ENCODE measurements at regions not wholly inside any gene's neighbourhood (a gene's known extent, or its start where the extent isn't known, plus 50 kb on each side); places are given as distances from the start of the nearest gene placed in this dataset.

DNA sequence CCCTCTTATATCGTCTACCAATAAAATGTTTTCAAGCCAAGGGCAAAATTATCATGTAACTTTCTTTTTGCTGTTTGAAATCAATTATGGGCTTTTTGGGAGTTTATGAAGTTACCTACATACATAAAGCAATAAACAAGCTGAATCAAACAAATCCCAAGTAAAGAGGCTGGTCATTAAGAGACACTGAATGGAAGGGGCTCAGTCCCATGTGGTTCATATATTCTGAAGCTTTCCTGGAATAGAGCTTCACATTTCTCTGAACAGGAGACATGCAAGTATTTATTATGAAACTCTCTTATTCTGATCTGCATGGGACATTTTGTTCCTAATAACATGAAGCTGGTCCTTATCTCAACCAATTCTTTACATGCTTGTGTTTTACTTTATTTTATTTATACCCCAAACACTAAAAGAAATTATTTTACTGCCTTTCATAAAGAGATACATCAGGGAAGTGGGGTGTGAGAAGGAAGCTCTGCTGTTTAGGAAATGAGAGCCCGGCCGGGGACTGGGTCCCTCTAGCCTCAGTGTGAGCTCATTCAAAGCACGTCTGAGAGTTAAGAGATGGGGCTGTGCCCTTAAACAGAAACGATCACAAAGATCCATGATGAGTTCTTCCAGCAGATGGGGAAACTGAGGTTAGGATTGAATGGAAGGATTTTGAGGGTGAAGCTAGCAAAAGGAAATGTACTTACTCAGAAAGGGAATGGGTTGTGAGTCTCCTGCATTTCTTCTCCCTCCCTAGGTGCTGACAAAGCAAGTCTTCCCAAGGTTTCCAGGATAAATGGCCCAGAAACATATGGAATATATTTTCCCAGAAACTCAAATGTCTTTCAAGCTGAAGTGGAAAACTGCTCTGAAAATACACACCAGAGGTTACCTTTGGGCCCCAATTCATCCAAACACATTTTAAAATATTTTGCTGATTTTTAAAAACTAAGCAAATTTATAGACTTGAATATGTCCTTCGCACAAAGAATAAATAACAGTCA is 93.1 kb upstream of the LNX1 start:
- Histone ChIP-seq H3K4me1 (peaks cover 0 to 2% of the 10 kb centered on the region in 2 donors), H3K27me3 (no peaks in the 10 kb centered on the region), H3K36me3 (no peaks in the 10 kb centered on the region), H3K4me3 (replicated peaks in 1 of 3) (no peak overlapping the region), H3K27ac (no peak overlapping the region), H3K9me3 (no peaks in the 10 kb centered on the region)
- no peak for DNase-seq
- TF ChIP-seq, protein P1, sequence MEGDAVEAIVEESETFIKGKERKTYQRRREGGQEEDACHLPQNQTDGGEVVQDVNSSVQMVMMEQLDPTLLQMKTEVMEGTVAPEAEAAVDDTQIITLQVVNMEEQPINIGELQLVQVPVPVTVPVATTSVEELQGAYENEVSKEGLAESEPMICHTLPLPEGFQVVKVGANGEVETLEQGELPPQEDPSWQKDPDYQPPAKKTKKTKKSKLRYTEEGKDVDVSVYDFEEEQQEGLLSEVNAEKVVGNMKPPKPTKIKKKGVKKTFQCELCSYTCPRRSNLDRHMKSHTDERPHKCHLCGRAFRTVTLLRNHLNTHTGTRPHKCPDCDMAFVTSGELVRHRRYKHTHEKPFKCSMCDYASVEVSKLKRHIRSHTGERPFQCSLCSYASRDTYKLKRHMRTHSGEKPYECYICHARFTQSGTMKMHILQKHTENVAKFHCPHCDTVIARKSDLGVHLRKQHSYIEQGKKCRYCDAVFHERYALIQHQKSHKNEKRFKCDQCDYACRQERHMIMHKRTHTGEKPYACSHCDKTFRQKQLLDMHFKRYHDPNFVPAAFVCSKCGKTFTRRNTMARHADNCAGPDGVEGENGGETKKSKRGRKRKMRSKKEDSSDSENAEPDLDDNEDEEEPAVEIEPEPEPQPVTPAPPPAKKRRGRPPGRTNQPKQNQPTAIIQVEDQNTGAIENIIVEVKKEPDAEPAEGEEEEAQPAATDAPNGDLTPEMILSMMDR (IDR thresholded peaks at IDR 0.05) = no peak
- TF ChIP-seq POLR2A (IDR thresholded peaks at IDR 0.05) = no peak
- intact Hi-C loops (cut with DNase I) = no loop called here
- 79 to 81% methylated on average over 6 of the region's 6 CpGs for WGBS, 2 donors

DNA sequence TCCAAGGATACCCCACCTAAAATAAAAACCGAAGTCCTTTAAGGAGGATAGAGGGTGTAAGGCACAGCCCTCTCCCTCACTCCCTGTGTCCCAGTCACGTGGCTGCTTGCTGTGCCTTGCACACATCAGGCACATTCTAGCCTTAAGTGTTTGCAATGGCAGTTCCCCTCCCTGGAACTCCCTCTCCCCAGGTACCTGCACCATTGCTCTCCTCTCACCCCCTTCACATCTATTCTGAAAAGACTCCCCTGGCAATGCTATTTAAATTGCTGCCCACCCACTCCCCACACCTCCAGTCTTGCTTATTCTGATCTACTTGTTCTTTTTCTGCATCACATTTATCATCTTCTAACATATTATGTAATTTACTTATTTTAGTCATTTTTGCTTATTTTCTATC is 91.6 kb upstream of the LNX1 start:
- intact Hi-C loops (cut with DNase I) = no loop called here
- WGBS, 2 donors = 86 to 87% methylated on average over 2 of the region's 2 CpGs
- no peaks in the 10 kb centered on the region for H3K9me3 ChIP-seq
- H3K4me3 ChIP-seq (replicated peaks in 1 of 3) = no peak overlapping the region
- H3K27me3 ChIP-seq = no peaks in the 10 kb centered on the region
- no peak for DNase-seq
- peaks cover 0 to 3% of the 10 kb centered on the region in 2 donors for H3K4me1 ChIP-seq
- TF ChIP-seq POLR2A (IDR thresholded peaks at IDR 0.05) = no peak
- TF ChIP-seq, protein P1 (IDR thresholded peaks at IDR 0.05) = no peak
- H3K27ac ChIP-seq = no peak overlapping the region
- H3K36me3 ChIP-seq = no peaks in the 10 kb centered on the region

DNA sequence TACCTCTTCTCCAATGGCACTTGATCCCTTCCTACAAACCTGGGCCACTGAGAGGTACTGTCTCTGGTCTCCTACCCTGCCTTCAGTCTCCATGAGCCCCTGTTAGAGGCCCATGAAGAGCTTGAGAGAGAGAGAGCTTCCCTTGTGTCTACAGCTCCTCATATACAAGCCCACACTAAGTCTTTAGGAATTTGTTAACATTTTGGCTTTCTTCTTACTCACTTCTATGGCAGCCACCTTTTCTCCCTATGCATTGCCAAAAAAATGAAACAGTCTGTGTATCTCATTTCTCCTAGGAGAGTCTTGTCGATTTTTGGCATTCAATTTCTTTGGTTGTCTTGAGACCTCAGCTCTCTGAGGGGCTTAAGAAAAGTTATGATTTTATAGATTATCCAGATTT is 90.9 kb upstream of the LNX1 start:
- Histone ChIP-seq H3K9me3 (no peaks in the 10 kb centered on the region), H3K4me3 (replicated peaks in 1 of 3) (no peak overlapping the region), H3K27me3 (no peaks in the 10 kb centered on the region), H3K27ac (no peak overlapping the region), H3K36me3 (no peaks in the 10 kb centered on the region), H3K4me1 (peaks cover 0 to 3% of the 10 kb centered on the region in 2 donors)
- 64 to 83% methylated on average over 1 of the region's 1 CpG for WGBS, 2 donors
- no peak for DNase-seq
- no peak for TF ChIP-seq POLR2A (IDR thresholded peaks at IDR 0.05)
- TF ChIP-seq, protein P1 (IDR thresholded peaks at IDR 0.05) = no peak
- intact Hi-C loops (cut with DNase I) = no loop called here

DNA sequence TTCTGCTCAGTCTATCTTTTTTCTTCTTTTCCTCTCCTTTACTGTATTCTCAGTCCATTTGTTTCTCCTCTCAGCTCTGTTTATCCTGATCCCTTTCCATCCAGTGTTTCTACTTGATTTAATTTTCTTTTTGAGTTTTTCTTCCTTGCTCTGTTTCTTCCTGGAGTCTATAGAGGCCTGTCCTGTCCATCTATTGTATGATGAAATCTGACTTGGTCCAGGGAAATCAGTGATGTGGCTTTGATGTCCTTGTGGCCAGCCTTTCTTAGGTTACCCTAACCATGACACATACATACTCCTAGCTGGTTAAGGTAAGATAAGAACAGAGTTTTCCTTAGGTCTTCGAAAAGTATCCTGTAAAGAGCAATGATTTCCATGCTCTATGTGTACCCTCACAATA is 89.3 kb upstream of the LNX1 start:
- Histone ChIP-seq H3K27ac (no peak overlapping the region), H3K4me3 (replicated peaks in 1 of 3) (no peak overlapping the region), H3K4me1 (peaks cover 0 to 3% of the 10 kb centered on the region in 2 donors), H3K27me3 (no peaks in the 10 kb centered on the region), H3K36me3 (no peaks in the 10 kb centered on the region), H3K9me3 (no peaks in the 10 kb centered on the region)
- intact Hi-C loops (cut with DNase I) = no loop called here
- TF ChIP-seq POLR2A (IDR thresholded peaks at IDR 0.05) = no peak
- TF ChIP-seq, protein P1 (IDR thresholded peaks at IDR 0.05) = no peak
- DNase-seq = no peak
- WGBS, 2 donors = 97 to 100% methylated on average over 1 of the region's 1 CpG

DNA sequence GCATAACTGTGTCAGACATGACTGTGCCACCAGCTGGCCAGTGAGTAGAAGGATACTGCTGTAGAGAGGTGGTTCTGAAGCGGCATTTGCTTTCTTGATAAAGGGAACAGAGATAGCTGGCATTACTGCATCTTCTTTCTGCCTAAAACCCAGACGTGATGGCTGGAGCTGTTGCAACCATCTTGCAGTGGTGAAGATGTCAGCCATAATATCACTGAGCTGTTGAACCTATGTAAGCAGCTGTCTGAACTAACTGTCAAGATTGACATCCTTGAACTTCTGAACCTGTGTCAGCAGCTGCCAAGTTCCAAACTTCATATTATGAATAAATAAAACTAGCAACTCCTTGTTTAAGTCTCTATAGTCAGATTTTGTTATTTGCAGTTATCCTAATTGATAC is 88.9 kb upstream of the LNX1 start:
- Histone ChIP-seq H3K27ac (no peak overlapping the region), H3K4me3 (replicated peaks in 1 of 3) (no peak overlapping the region), H3K36me3 (no peaks in the 10 kb centered on the region), H3K9me3 (no peaks in the 10 kb centered on the region), H3K27me3 (no peaks in the 10 kb centered on the region), H3K4me1 (peaks cover 0 to 3% of the 10 kb centered on the region in 2 donors)
- TF ChIP-seq, protein P1 (IDR thresholded peaks at IDR 0.05) = no peak
- no peak for TF ChIP-seq POLR2A (IDR thresholded peaks at IDR 0.05)
- no peak for DNase-seq
- intact Hi-C loops (cut with DNase I) = no loop called here
- 97 to 100% methylated on average over 2 of the region's 2 CpGs for WGBS, 2 donors
